A673 (cell line): ENCODE measurements at regions not wholly inside any gene's neighbourhood (a gene's known extent, or its start where the extent isn't known, plus 50 kb on each side); places are given as distances from the start of the nearest gene placed in this dataset.

Experiments used
- BruUV-seq: library from RNA; stranded (reverse); fragments of 400-500 nt; replicated peaks from 2 replicates; lab custom pipeline; 2021; lab: Mats Ljungman, UMichigan
- CTCF ChIA-PET: fragments of 300-600 bp; sonication (Branson Sonifier 250); formaldehyde crosslinking; loops from one replicate; lab custom pipeline; 2022; ENCODE audit warnings: antibody characterized with exemption; lab: Charles Lee
- POLR2A ChIA-PET: fragments of 300-600 bp; sonication (Branson Sonifier 250); formaldehyde crosslinking; loops from one replicate; lab custom pipeline; 2022; ENCODE audit warnings: antibody characterized with exemption; ENCODE audit not compliant: low non-redundant PET; lab: Charles Lee
- DNase-seq: peaks from one replicate; pipeline ENCODE4 v3.0.0-alpha.2; 2015; ENCODE audit warnings: low spot score
- H3K27ac ChIP-seq: fragments of 200-600 bp; sonication (generic); 2 replicates; pipeline ENCODE4 v1.5.1; 2016; ENCODE audit warnings: mixed run types, low read depth, mild to moderate bottlenecking, mixed read lengths, antibody characterized with exemption, low read length; ENCODE audit not compliant: poor library complexity, severe bottlenecking
- H3K27me3 ChIP-seq: fragments of 200-600 bp; sonication (generic); replicated peaks from 2 replicates; pipeline ENCODE4 v1.6.1; 2017; ENCODE audit warnings: mixed run types, low read depth, mild to moderate bottlenecking, mixed read lengths, antibody characterized with exemption, low read length; ENCODE audit not compliant: insufficient read depth, poor library complexity
- H3K36me3 ChIP-seq: fragments of 200-600 bp; sonication (generic); 2 replicates; pipeline ENCODE4 v1.6.1; 2016; ENCODE audit warnings: mixed run types, mild to moderate bottlenecking, mixed read lengths, antibody characterized with exemption, low read length; ENCODE audit not compliant: insufficient read depth, poor library complexity, severe bottlenecking
- H3K4me1 ChIP-seq: fragments of 200-600 bp; sonication (generic); 2 replicates; pipeline ENCODE4 v1.6.1; 2017; ENCODE audit warnings: mixed run types, mild to moderate bottlenecking, mixed read lengths, antibody characterized with exemption, low read length; ENCODE audit not compliant: insufficient read depth, poor library complexity, severe bottlenecking
- H3K4me3 ChIP-seq: fragments of 200-600 bp; sonication (generic); 2 replicates; pipeline ENCODE4 v1.5.1; 2016; ENCODE audit warnings: low read depth, mixed run types, mild to moderate bottlenecking, mixed read lengths, low read length; ENCODE audit not compliant: poor library complexity, severe bottlenecking
- H3K9me3 ChIP-seq: fragments of 200-600 bp; sonication (generic); 2 replicates; pipeline ENCODE4 v1.6.1; 2016; ENCODE audit warnings: mixed run types, low read depth, mild to moderate bottlenecking, mixed read lengths, antibody characterized with exemption, low read length; ENCODE audit not compliant: poor library complexity, severe bottlenecking
- CTCF ChIP-seq: fragments of 300-800, 200-600 bp; sonication (generic); conservative IDR thresholded peaks from 2 replicates; pipeline ENCODE4 v1.5.1; 2017; ENCODE audit warnings: low read depth, mild to moderate bottlenecking, antibody characterized with exemption, low read length, moderate library complexity, mixed read lengths
- EZH2 ChIP-seq: fragments of 200-600 bp; sonication (generic); IDR thresholded peaks from 2 replicates; pipeline ENCODE4 v1.6.1; 2017; ENCODE audit warnings: borderline replicate concordance, low read depth, mild to moderate bottlenecking, mixed read lengths, antibody characterized with exemption, low read length; ENCODE audit not compliant: poor library complexity, severe bottlenecking
- intact Hi-C: fragments of 100-400 bp; cut with micrococcal nuclease; formaldehyde crosslinking; loops from one replicate; pipeline ENCODE4 v1.10.0; 2022; ENCODE audit not compliant: unreplicated experiment

DNA sequence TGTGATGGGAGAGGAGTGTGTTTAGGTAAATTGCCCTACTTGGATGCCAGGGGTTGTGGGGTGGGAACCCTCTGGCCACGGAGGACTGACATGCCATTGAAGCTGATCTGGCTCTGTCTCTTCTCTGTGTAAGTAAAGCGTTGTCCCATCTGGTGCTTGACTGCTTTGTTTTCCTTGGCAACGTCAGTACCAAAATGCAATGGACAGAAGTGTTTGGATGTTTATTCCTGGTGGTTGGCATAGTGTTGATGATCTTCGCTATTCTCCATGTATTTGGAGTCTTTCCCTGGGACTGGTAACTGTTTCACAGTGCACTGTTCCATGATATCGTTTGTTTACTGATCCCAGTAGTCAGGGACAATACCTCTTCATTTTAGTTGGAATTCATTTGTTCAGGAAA is 130.5 kb upstream of the MCTP2 start:
- POLR2A ChIA-PET, result no interaction called here
- Histone ChIP-seq H3K4me3 (no peak overlapping the region), H3K9me3 (no peaks in the 10 kb centered on the region), H3K4me1 (no peaks in the 10 kb centered on the region), H3K27ac (no peak overlapping the region), H3K27me3 (no peaks in the 10 kb centered on the region), H3K36me3 (no peaks in the 10 kb centered on the region)
- no peak for DNase-seq
- BruUV-seq, result no TSS peak
- intact Hi-C loops, result no loop called here
- TF ChIP-seq EZH2, result no peak
- TF ChIP-seq CTCF, result no peak
- CTCF ChIA-PET, result no interaction called here

GRCh38 chr15:94099574-94099960 is 131.8 kb upstream of the MCTP2 start:
- Histone ChIP-seq H3K27ac (no peak overlapping the region), H3K36me3 (no peaks in the 10 kb centered on the region), H3K27me3 (no peaks in the 10 kb centered on the region), H3K4me3 (no peak overlapping the region), H3K4me1 (no peaks in the 10 kb centered on the region), H3K9me3 (no peaks in the 10 kb centered on the region)
- TF ChIP-seq EZH2 (no peak), CTCF (no peak)
- intact Hi-C loops, result no loop called here
- ChIA-PET CTCF (no interaction called here), POLR2A (no interaction called here)
- no TSS peak for BruUV-seq
- DNase-seq, result no peak

DNA sequence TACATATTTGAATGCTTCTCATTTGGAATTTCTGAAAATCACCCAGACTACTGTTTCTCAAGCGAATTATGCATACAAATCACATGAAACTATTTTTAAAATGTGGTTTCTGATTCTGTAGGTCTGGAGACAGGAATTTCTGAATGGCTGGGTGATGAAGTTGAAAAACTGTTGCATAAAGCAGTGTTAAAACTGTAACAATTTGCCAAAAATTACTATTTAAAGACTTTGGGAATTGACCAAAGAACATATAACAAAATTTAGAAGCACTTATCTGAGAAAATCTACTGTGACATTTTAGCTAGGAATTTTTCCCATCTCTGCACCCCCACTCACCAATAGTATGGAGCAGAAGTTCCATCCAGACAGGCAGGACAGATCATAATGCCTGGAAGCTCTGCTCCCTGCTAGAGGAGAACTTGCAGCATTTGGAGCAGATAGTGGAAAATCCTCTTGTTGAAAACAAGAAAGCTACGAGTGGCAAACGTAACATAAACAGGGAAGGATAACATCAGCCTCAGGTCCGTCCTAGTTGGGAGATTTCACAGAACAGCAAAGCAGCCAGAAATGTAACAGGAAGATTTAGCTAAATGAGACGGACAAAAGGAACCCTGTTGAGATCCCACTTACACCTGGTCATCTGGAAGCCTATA is 132.3 kb upstream of the MCTP2 start:
- BruUV-seq, result no TSS peak
- H3K4me3 ChIP-seq, result no peak overlapping the region
- POLR2A ChIA-PET, result no interaction called here
- CTCF ChIA-PET, result no interaction called here
- H3K27me3 ChIP-seq, result no peaks in the 10 kb centered on the region
- H3K4me1 ChIP-seq, result no peaks in the 10 kb centered on the region
- DNase-seq, result no peak
- TF ChIP-seq CTCF, result no peak
- TF ChIP-seq EZH2, result no peak
- no peaks in the 10 kb centered on the region for H3K36me3 ChIP-seq
- intact Hi-C loops, result no loop called here
- H3K9me3 ChIP-seq, result no peaks in the 10 kb centered on the region
- no peak overlapping the region for H3K27ac ChIP-seq
